ENCODE measurements at regions not wholly inside any gene's neighbourhood (a gene's known extent, or its start where the extent isn't known, plus 50 kb on each side); places are given as distances from the start of the nearest gene placed in this dataset.

GRCh38 chr13:91264484-91264883 is 83.0 kb upstream of the MIR17HG start:
- Mint-ChIP-seq H3K27me3 (ENCODE audit: low read depth) (no peaks in the 10 kb centered on the region), H3K4me3 (no peak overlapping the region), H3K4me1 (peaks cover 4% of the 10 kb centered on the region), H3K36me3 (ENCODE audit: low read depth) (peaks cover 21% of the 10 kb centered on the region), H3K27ac (ENCODE audit: unreplicated experiment) (no peak overlapping the region), H3K9me3 (peaks cover 22% of the 10 kb centered on the region)
- DNase-seq (ENCODE audit: low read depth, low spot score) = no peak
- no peak for TF ChIP-seq CTCF (conservative IDR thresholded peaks at IDR 0.05)

GRCh38 chr13:91269237-91269636 is 78.2 kb upstream of the MIR17HG start:
- Mint-ChIP-seq H3K4me1 (peaks cover 11% of the 10 kb centered on the region), H3K9me3 (peaks cover 12% of the 10 kb centered on the region), H3K36me3 (ENCODE audit: low read depth) (peaks cover 15% of the 10 kb centered on the region), H3K4me3 (no peak overlapping the region), H3K27ac (ENCODE audit: unreplicated experiment) (no peak overlapping the region), H3K27me3 (ENCODE audit: low read depth) (no peaks in the 10 kb centered on the region)
- no peak for DNase-seq (ENCODE audit: low read depth, low spot score)
- no peak for TF ChIP-seq CTCF (conservative IDR thresholded peaks at IDR 0.05)

- Mint-ChIP-seq H3K36me3 (ENCODE audit: low read depth) (peaks cover 12% of the 10 kb centered on the region), H3K4me3 (no peak overlapping the region), H3K27ac (ENCODE audit: unreplicated experiment) (no peak overlapping the region), H3K27me3 (ENCODE audit: low read depth) (no peaks in the 10 kb centered on the region), H3K4me1 (peaks cover 11% of the 10 kb centered on the region), H3K9me3 (peaks cover 8% of the 10 kb centered on the region)
- DNase-seq (ENCODE audit: low read depth, low spot score) = no peak
- no peak for TF ChIP-seq CTCF (conservative IDR thresholded peaks at IDR 0.05)
Measured at GRCh38 chr13:91270031-91270430, 77.5 kb upstream of the MIR17HG start.

- Mint-ChIP-seq H3K36me3 (ENCODE audit: low read depth) (peaks cover 4% of the 10 kb centered on the region), H3K27ac (ENCODE audit: unreplicated experiment) (no peak overlapping the region)
- TF ChIP-seq CTCF (conservative IDR thresholded peaks at IDR 0.05) = no peak
Measured at GRCh38 chr13:91272235-91272777, 75.2 kb upstream of the MIR17HG start.

GRCh38 chr13:91273675-91274074 is 73.8 kb upstream of the MIR17HG start:
- Mint-ChIP-seq H3K27ac (ENCODE audit: unreplicated experiment) (no peak overlapping the region), H3K9me3 (peaks cover 13% of the 10 kb centered on the region), H3K4me3 (no peak overlapping the region), H3K36me3 (ENCODE audit: low read depth) (peaks cover 5% of the 10 kb centered on the region), H3K4me1 (peaks cover 10% of the 10 kb centered on the region), H3K27me3 (ENCODE audit: low read depth) (no peaks in the 10 kb centered on the region)
- DNase-seq (ENCODE audit: low read depth, low spot score) = no peak
- TF ChIP-seq CTCF (conservative IDR thresholded peaks at IDR 0.05) = no peak

More at GRCh38 chr13:91272235-91272777, 75.2 kb upstream of the MIR17HG start:
- H3K4me1 Mint-ChIP-seq = peaks cover 11% of the 10 kb centered on the region
- no peak overlapping the region for H3K4me3 Mint-ChIP-seq
- no peak for DNase-seq (ENCODE audit: low read depth, low spot score)
- H3K9me3 Mint-ChIP-seq = peaks cover 9% of the 10 kb centered on the region
- no peaks in the 10 kb centered on the region for H3K27me3 Mint-ChIP-seq (ENCODE audit: low read depth)
